ENCODE measurements at regions not wholly inside any gene's neighbourhood (a gene's known extent, or its start where the extent isn't known, plus 50 kb on each side); places are given as distances from the start of the nearest gene placed in this dataset.

GRCh38 chr7:106484562-106484961 is 176.4 kb downstream of the CCDC71L start:
- DNase-seq (ENCODE audit: extremely low spot score in 2 of 2): no peak

GRCh38 chr7:106482091-106482490 is 178.9 kb downstream of the CCDC71L start:
- no peak overlapping the region for H3K27ac ChIP-seq
- no peak overlapping the region for H3K4me3 ChIP-seq
- no peaks in the 10 kb centered on the region for H3K36me3 ChIP-seq
- intact Hi-C loops (cut with DNase I): no loop called here
- no peaks in the 10 kb centered on the region for H3K9me3 ChIP-seq
- TF ChIP-seq POLR2AphosphoS5 (IDR thresholded peaks at IDR 0.05; ENCODE audit: insufficient read depth in 1 of 2, low read depth in 1 of 2): no peak
- no peak for TF ChIP-seq CTCF (IDR thresholded peaks at IDR 0.05)
- TF ChIP-seq POLR2A (IDR thresholded peaks at IDR 0.05): no peak
- H3K4me1 ChIP-seq: peaks cover 19% of the 10 kb centered on the region
- no peaks in the 10 kb centered on the region for H3K27me3 ChIP-seq
- DNase-seq (ENCODE audit: extremely low spot score in 2 of 2): no peak

More at GRCh38 chr7:106484562-106484961, 176.4 kb downstream of the CCDC71L start:
- no peak for TF ChIP-seq CTCF (IDR thresholded peaks at IDR 0.05)
- no peak for TF ChIP-seq POLR2A (IDR thresholded peaks at IDR 0.05)
- TF ChIP-seq POLR2AphosphoS5 (IDR thresholded peaks at IDR 0.05; ENCODE audit: insufficient read depth in 1 of 2, low read depth in 1 of 2): no peak
- no peaks in the 10 kb centered on the region for H3K9me3 ChIP-seq
- H3K36me3 ChIP-seq: no peaks in the 10 kb centered on the region
- intact Hi-C loops (cut with DNase I): no loop called here
- H3K4me3 ChIP-seq: no peak overlapping the region
- no peaks in the 10 kb centered on the region for H3K27me3 ChIP-seq
- peak overlapping the region; percentile 1 for H3K27ac ChIP-seq
- H3K4me1 ChIP-seq: peaks cover 19% of the 10 kb centered on the region

- H3K9me3 ChIP-seq: no peaks in the 10 kb centered on the region
- H3K4me3 ChIP-seq: no peak overlapping the region
- intact Hi-C loops (cut with DNase I): no loop called here
- peaks cover 15% of the 10 kb centered on the region for H3K4me1 ChIP-seq
- no peaks in the 10 kb centered on the region for H3K27me3 ChIP-seq
- H3K27ac ChIP-seq: no peak overlapping the region
- DNase-seq (ENCODE audit: extremely low spot score in 2 of 2): no peak
- H3K36me3 ChIP-seq: no peaks in the 10 kb centered on the region
- no peak for TF ChIP-seq POLR2A (IDR thresholded peaks at IDR 0.05)
- TF ChIP-seq CTCF (IDR thresholded peaks at IDR 0.05): no peak
- TF ChIP-seq POLR2AphosphoS5 (IDR thresholded peaks at IDR 0.05; ENCODE audit: insufficient read depth in 1 of 2, low read depth in 1 of 2): no peak
These were observed 180.3 kb downstream of the CCDC71L start for GRCh38 chr7:106480616-106481031.

GRCh38 chr7:106480161-106480579 is 180.8 kb downstream of the CCDC71L start:
- Histone ChIP-seq H3K9me3 (no peaks in the 10 kb centered on the region), H3K27ac (no peak overlapping the region), H3K36me3 (no peaks in the 10 kb centered on the region), H3K27me3 (no peaks in the 10 kb centered on the region), H3K4me3 (no peak overlapping the region), H3K4me1 (peaks cover 10% of the 10 kb centered on the region)
- intact Hi-C loops (cut with DNase I): no loop called here
- DNase-seq (ENCODE audit: extremely low spot score in 2 of 2): no peak
- TF ChIP-seq POLR2A (IDR thresholded peaks at IDR 0.05): no peak
- TF ChIP-seq POLR2AphosphoS5 (IDR thresholded peaks at IDR 0.05; ENCODE audit: insufficient read depth in 1 of 2, low read depth in 1 of 2): no peak
- TF ChIP-seq CTCF (IDR thresholded peaks at IDR 0.05): no peak

- H3K27me3 ChIP-seq: no peaks in the 10 kb centered on the region
- no peaks in the 10 kb centered on the region for H3K9me3 ChIP-seq
- H3K4me3 ChIP-seq: no peak overlapping the region
- TF ChIP-seq POLR2AphosphoS5 (IDR thresholded peaks at IDR 0.05; ENCODE audit: insufficient read depth in 1 of 2, low read depth in 1 of 2) (no peak), POLR2A (IDR thresholded peaks at IDR 0.05) (no peak), CTCF (IDR thresholded peaks at IDR 0.05) (no peak)
- no peaks in the 10 kb centered on the region for H3K36me3 ChIP-seq
- no peak overlapping the region for H3K27ac ChIP-seq
- DNase-seq (ENCODE audit: extremely low spot score in 2 of 2): no peak
- H3K4me1 ChIP-seq: no peaks in the 10 kb centered on the region
- intact Hi-C loops (cut with DNase I): no loop called here
These were observed 184.2 kb downstream of the CCDC71L start for GRCh38 chr7:106476751-106477150.
